ENCODE measurements at regions not wholly inside any gene's neighbourhood (a gene's known extent, or its start where the extent isn't known, plus 50 kb on each side); places are given as distances from the start of the nearest gene placed in this dataset.

GRCh38 chr1:219805191-219805590, 123.2 kb downstream of the SLC30A10 start:
- no peaks in the 10 kb centered on the region for H3K9me2 ChIP-seq
- H3K4me1 ChIP-seq (ENCODE audit: control insufficient read depth in 1 of 2, insufficient read depth in 2 of 2, low read depth in 1 of 2, low read length in 1 of 2) = peaks cover 0 to 2% of the 10 kb centered on the region in 2 experiments; a peak in 1 of 4 replicates
- DNase-seq = no peak
- no peak overlapping the region for H3K9ac ChIP-seq
- POLR2A ChIA-PET = no interaction called here
- CTCF ChIA-PET = interaction anchor here (0.6 to 2.0 kb wide), 6 partner anchors 9 to 1469 kb away, joined by 3 to 6 read pairs (median 3); partner anchors contain the start of gene TGFB2
- H2AFZ ChIP-seq (ENCODE audit: low read depth) = no peak overlapping the region
- TF ChIP-seq, protein P1, sequence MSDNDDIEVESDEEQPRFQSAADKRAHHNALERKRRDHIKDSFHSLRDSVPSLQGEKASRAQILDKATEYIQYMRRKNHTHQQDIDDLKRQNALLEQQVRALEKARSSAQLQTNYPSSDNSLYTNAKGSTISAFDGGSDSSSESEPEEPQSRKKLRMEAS (IDR thresholded peaks at IDR 0.05; ENCODE audit: low read depth) = no peak
- TF ChIP-seq YY1 (IDR thresholded peaks at IDR 0.05; ENCODE audit: low read depth) = no peak
- no peak for TF ChIP-seq RCOR1 (IDR thresholded peaks at IDR 0.05; ENCODE audit: low read length)
- no peak for TF ChIP-seq USF1 (IDR thresholded peaks at IDR 0.05; ENCODE audit: borderline replicate concordance, low read depth)
- TF ChIP-seq RAD21 (IDR thresholded peaks at IDR 0.05; ENCODE audit: low read length) = peak; percentile 65
- peak; percentile 24 for TF ChIP-seq SMC3 (IDR thresholded peaks at IDR 0.05; ENCODE audit: low read depth, low read length)
- TF ChIP-seq, protein P2, sequence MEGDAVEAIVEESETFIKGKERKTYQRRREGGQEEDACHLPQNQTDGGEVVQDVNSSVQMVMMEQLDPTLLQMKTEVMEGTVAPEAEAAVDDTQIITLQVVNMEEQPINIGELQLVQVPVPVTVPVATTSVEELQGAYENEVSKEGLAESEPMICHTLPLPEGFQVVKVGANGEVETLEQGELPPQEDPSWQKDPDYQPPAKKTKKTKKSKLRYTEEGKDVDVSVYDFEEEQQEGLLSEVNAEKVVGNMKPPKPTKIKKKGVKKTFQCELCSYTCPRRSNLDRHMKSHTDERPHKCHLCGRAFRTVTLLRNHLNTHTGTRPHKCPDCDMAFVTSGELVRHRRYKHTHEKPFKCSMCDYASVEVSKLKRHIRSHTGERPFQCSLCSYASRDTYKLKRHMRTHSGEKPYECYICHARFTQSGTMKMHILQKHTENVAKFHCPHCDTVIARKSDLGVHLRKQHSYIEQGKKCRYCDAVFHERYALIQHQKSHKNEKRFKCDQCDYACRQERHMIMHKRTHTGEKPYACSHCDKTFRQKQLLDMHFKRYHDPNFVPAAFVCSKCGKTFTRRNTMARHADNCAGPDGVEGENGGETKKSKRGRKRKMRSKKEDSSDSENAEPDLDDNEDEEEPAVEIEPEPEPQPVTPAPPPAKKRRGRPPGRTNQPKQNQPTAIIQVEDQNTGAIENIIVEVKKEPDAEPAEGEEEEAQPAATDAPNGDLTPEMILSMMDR (IDR thresholded peaks at IDR 0.05) = peak; percentile 47
- no peak for TF ChIP-seq MEF2A (IDR thresholded peaks at IDR 0.05; ENCODE audit: borderline replicate concordance, low read depth)
- no peaks in the 10 kb centered on the region for H3F3A ChIP-seq (replicated peaks; ENCODE audit: insufficient read depth)
- H3K36me3 ChIP-seq (replicated peaks in 1 of 2; ENCODE audit: control insufficient read depth in 1 of 2, insufficient read depth in 2 of 2, low read length in 1 of 2) = no peaks in the 10 kb centered on the region
- no peaks in the 10 kb centered on the region for H3K9me3 ChIP-seq
- no peaks in the 10 kb centered on the region for H4K20me1 ChIP-seq (ENCODE audit: insufficient read depth)
- H3K27me3 ChIP-seq (ENCODE audit: insufficient read depth) = no peaks in the 10 kb centered on the region
- H3K27ac ChIP-seq (ENCODE audit: low read depth in 2 of 2, low read length in 1 of 2) = peak overlapping the region in 1 of 2 experiments; percentile 43; a peak in 1 of 4 replicates
- H3K79me2 ChIP-seq (ENCODE audit: insufficient read depth) = no peaks in the 10 kb centered on the region
- no peak overlapping the region for H3K4me2 ChIP-seq
- no peak overlapping the region for H3K4me3 ChIP-seq (ENCODE audit: low read depth in 2 of 2, low read length in 1 of 2)
- WGBS (ENCODE audit: low lambda C conversion rate) = 57% methylated on average over 6 of the region's 6 CpGs

GRCh38 chr1:219801156-219801820, 127.1 kb downstream of the SLC30A10 start:
- H3K27me3 ChIP-seq (ENCODE audit: insufficient read depth) = no peaks in the 10 kb centered on the region
- CTCF ChIA-PET = interaction anchor here (0.8 to 3.2 kb wide), 4 partner anchors 10 to 1502 kb away, joined by 3 to 20 read pairs (median 4); no protein-coding TSS in a partner anchor
- POLR2A ChIA-PET = no interaction called here

More at GRCh38 chr1:219801156-219801820, 127.1 kb downstream of the SLC30A10 start:
- WGBS (ENCODE audit: low lambda C conversion rate) = 84% methylated on average over 5 of the region's 5 CpGs
- H3K9me2 ChIP-seq = no peaks in the 10 kb centered on the region
- DNase-seq = no peak
- no peak overlapping the region for H3K4me2 ChIP-seq
- no peak overlapping the region for H3K4me3 ChIP-seq (ENCODE audit: low read depth in 2 of 2, low read length in 1 of 2)
- H2AFZ ChIP-seq (ENCODE audit: low read depth) = no peak overlapping the region
- H3K4me1 ChIP-seq (ENCODE audit: control insufficient read depth in 1 of 2, insufficient read depth in 2 of 2, low read depth in 1 of 2, low read length in 1 of 2) = peaks cover 0 to 2% of the 10 kb centered on the region in 2 experiments; a peak in 1 of 4 replicates
- H4K20me1 ChIP-seq (ENCODE audit: insufficient read depth) = no peaks in the 10 kb centered on the region
- H3K9me3 ChIP-seq = no peaks in the 10 kb centered on the region
- no peaks in the 10 kb centered on the region for H3K36me3 ChIP-seq (replicated peaks in 1 of 2; ENCODE audit: control insufficient read depth in 1 of 2, insufficient read depth in 2 of 2, low read length in 1 of 2)
- H3K79me2 ChIP-seq (ENCODE audit: insufficient read depth) = no peaks in the 10 kb centered on the region
- no peak for TF ChIP-seq RCOR1 (IDR thresholded peaks at IDR 0.05; ENCODE audit: low read length)
- no peak for TF ChIP-seq GATA2 (CRISPR knock-in tag; IDR thresholded peaks at IDR 0.05)
- TF ChIP-seq USF1 (IDR thresholded peaks at IDR 0.05; ENCODE audit: borderline replicate concordance, low read depth) = no peak
- TF ChIP-seq, protein P3, sequence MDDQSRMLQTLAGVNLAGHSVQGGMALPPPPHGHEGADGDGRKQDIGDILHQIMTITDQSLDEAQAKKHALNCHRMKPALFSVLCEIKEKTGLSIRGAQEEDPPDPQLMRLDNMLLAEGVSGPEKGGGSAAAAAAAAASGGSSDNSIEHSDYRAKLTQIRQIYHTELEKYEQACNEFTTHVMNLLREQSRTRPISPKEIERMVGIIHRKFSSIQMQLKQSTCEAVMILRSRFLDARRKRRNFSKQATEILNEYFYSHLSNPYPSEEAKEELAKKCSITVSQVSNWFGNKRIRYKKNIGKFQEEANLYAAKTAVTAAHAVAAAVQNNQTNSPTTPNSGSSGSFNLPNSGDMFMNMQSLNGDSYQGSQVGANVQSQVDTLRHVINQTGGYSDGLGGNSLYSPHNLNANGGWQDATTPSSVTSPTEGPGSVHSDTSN (IDR thresholded peaks at IDR 0.05) = peak; percentile 39
- TF ChIP-seq, protein P4, sequence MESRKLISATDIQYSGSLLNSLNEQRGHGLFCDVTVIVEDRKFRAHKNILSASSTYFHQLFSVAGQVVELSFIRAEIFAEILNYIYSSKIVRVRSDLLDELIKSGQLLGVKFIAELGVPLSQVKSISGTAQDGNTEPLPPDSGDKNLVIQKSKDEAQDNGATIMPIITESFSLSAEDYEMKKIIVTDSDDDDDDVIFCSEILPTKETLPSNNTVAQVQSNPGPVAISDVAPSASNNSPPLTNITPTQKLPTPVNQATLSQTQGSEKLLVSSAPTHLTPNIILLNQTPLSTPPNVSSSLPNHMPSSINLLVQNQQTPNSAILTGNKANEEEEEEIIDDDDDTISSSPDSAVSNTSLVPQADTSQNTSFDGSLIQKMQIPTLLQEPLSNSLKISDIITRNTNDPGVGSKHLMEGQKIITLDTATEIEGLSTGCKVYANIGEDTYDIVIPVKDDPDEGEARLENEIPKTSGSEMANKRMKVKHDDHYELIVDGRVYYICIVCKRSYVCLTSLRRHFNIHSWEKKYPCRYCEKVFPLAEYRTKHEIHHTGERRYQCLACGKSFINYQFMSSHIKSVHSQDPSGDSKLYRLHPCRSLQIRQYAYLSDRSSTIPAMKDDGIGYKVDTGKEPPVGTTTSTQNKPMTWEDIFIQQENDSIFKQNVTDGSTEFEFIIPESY (IDR thresholded peaks at IDR 0.05; ENCODE audit: borderline replicate concordance, low read depth) = no peak
- TF ChIP-seq, protein P2 (IDR thresholded peaks at IDR 0.05) = no peak
- no peak for TF ChIP-seq GABPA (IDR thresholded peaks at IDR 0.05; ENCODE audit: low read depth)
- TF ChIP-seq TCF12 (IDR thresholded peaks at IDR 0.05) = peak; percentile 52
- peaks cover 19% of the 10 kb centered on the region for H3F3A ChIP-seq (replicated peaks; ENCODE audit: insufficient read depth)
- H3K9ac ChIP-seq = no peak overlapping the region
- no peak overlapping the region; a peak in 1 of 4 replicates for H3K27ac ChIP-seq (ENCODE audit: low read depth in 2 of 2, low read length in 1 of 2)

Data from SK-N-SH (cell line).